SU-DHL-6 (cell line): ENCODE measurements at regions not wholly inside any gene's neighbourhood (a gene's known extent, or its start where the extent isn't known, plus 50 kb on each side); places are given as distances from the start of the nearest gene placed in this dataset.

ENCODE experiments used
- CTCF ChIP-seq: fragments of 200-600 bp; sonication (generic); IDR thresholded peaks from one replicate; pipeline ENCODE4 v1.5.1; 2017; ENCODE audit warnings: antibody characterized with exemption, mild to moderate bottlenecking, low read length, moderate library complexity; ENCODE audit not compliant: insufficient read depth, poor library complexity, severe bottlenecking
- EZH2phosphoT487 ChIP-seq: fragments of 200-600 bp; sonication (generic), shearing (Covaris generic); conservative IDR thresholded peaks from 2 replicates; pipeline ENCODE4 v1.6.1; 2018; ENCODE audit warnings: mild to moderate bottlenecking, antibody characterized with exemption, low read length, moderate library complexity, mixed read lengths

- TF ChIP-seq CTCF (no peak), EZH2phosphoT487 (no peak)
Observed at GRCh38 chr7:54342458-54342857, 199.7 kb upstream of the VSTM2A start.
